ENCODE measurements at regions not wholly inside any gene's neighbourhood (a gene's known extent, or its start where the extent isn't known, plus 50 kb on each side); places are given as distances from the start of the nearest gene placed in this dataset.

GRCh38 chr14:95811813-95812212 lies 64.8 kb upstream of the TUNAR start:
- TF ChIP-seq, protein P1, sequence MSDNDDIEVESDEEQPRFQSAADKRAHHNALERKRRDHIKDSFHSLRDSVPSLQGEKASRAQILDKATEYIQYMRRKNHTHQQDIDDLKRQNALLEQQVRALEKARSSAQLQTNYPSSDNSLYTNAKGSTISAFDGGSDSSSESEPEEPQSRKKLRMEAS (IDR thresholded peaks at IDR 0.05), result no peak
- TF ChIP-seq GABPA (IDR thresholded peaks at IDR 0.05 in 1 of 2, conservative IDR thresholded peaks at IDR 0.05 in 1 of 2) (no peak), NR2F2 (IDR thresholded peaks at IDR 0.05) (no peak), CTCF (IDR thresholded peaks at IDR 0.05; ENCODE audit: low read depth, low read length, missing input control) (no peak), RAD21 (IDR thresholded peaks at IDR 0.05) (no peak), REST (IDR thresholded peaks at IDR 0.05) (no peak), ATF3 (IDR thresholded peaks at IDR 0.05) (no peak)

Data from liver (tissue), 3 donors.